ELF-1 (cell line): ENCODE measurements at regions not wholly inside any gene's neighbourhood (a gene's known extent, or its start where the extent isn't known, plus 50 kb on each side); places are given as distances from the start of the nearest gene placed in this dataset.

Source experiments
- DNase-seq: peaks from one replicate; pipeline ENCODE4 v3.0.0-alpha.2; 2016; ENCODE audit warnings: low read depth, low spot score

GRCh38 chr2:64938607-64939285, 50.5 kb upstream of the SLC1A4 start:
- no peak for DNase-seq

GRCh38 chr2:64939332-64939917, 49.8 kb upstream of the SLC1A4 start:
- DNase-seq: no peak
